NCI-H510A (cell line): ENCODE measurements at regions not wholly inside any gene's neighbourhood (a gene's known extent, or its start where the extent isn't known, plus 50 kb on each side); places are given as distances from the start of the nearest gene placed in this dataset.
"Not testable (repeated sequence)": the region's sequence is repeated elsewhere in the genome, so short reads cannot be mapped to it uniquely, and the experiment has no call there.

Experiments
- DNase-seq: peaks from one replicate; lab custom pipeline; 2025; lab: John Stamatoyannopoulos, UW

DNA sequence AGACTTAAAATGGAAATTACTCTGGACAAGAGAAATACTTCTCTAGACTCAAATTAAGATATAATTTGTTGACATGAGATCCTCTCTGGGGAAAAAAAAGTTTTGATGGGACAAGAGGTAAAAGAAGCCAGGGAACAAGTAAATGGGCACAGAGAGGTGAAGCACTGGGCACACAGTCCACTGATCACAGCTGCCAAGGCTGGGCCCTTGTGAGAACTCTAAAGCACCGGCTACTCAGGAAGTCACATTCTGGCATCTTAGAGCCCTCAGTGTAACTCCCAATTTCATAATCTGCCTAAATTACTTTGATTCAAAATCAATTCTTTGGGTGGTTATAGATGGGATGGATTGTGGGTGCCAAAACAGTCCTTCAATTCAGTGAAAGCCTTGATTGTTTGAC is 123.2 kb upstream of the CACNA2D1 start:
- DNase-seq: no peak

DNA sequence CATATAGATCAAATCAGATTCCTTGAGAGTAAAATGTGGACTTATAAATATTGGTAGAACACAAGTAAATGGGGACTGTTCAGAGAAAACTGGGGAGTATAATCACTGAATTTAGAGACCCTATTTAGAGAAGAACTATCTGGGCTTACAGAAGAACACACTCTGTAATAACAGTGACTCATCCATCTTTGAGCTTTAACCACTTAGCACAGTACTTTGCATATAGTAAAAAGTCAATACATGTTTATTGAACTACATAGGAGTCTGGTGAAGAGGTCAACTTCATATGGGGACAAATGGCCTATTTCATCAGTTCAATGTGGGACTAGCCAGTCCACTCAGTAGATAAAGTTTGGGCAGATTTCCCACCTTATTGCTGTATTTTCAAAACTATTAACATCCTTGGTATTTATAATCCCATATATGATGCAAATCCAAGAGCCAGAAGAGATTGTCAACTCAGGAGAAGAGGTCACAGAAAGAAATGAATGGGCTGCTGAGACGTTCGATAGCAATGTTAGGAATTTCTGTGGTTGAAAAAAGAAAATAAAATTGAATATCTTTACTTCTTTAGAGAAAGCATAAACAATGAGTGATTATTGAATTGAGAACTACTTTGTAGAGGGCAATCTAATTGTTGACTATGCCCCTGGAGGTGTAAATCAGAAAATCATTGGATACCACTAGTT is 119.3 kb upstream of the CACNA2D1 start:
- DNase-seq: no peak

DNA sequence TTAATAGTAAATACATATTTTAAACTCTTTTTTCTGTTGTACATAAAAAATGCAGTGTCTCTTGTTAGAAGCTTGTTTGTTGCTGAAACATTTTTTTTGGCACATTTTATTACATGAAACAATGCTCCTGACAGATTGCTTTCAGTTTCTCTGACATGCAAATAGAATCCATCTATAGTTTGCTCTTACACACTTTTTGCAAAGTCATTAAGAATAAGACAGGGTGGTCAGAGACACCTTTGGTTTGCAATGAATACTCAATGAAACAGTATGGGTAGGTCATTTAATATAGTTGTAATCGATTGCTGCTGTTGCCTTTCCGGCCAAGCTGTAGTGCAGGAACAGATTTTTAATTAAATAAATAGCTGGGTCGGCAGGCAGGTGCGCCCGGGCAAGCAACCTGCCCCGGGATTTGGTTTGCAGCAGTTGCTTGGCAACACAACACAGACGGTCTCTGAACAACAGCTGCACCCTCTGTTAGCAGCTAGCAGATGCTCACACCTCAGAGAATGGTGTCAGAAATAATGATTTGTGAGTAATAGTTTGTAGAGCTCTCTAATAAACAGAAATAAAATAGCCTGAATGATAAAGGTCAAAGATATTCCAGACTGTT is 115.7 kb upstream of the CACNA2D1 start:
- DNase-seq: peak; percentile 65

DNA sequence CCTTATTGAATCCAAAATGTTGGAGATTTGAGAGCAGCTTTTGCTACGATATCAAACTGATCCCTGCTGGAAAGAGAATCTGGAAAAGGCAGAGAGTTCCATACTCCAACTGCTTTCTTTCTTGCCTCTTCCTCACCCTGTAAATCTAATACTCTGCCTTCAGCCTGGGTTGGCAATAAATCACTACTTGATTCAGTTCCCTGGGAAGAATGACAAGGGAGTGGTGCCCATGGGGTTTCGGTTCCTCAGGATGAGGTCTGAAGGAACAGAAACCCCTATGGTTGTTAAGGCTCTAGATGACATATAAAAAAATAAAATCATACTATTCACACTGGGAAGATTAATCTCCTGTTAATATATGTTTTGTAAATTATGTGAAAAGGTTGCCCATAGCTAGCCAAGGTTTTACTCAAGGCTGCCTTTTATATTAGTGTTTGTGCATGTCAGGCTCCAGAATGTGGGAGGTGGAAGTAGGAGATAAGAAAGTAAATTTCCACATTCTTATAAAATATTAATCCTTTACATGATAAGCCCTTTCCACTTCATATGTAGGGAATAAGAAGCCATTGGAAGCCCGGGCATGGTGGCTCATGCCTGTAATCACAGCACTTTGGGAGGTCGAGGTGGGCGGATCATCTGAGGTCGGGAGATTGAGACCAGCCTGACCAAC is 106.2 kb upstream of the CACNA2D1 start:
- DNase-seq: no peak

DNA sequence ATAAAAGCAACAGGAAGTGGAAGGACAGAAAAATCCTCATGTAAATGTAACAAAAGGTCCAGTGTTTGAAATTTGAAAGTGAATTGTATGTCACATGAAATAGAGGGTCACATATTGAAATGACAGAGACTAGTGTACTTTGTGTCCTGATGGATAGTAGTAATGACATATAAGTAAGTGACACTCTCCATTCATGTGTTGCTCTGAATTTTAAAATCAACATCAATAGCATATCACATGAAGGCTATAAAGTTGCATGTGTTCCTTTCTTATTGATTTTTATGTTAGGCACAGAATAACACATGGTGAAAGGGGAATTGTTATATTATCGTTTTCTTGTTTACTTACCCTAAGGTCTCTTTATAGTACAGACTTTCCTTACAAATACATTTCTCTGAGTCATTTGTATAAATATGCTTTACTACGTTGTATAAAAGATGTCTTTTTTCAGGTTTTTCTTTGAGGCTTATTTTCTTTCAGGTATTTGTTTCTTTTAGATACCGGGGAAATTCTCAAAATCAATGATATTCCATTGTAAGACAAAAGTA is 104.6 kb upstream of the CACNA2D1 start:
- DNase-seq: no peak

DNA sequence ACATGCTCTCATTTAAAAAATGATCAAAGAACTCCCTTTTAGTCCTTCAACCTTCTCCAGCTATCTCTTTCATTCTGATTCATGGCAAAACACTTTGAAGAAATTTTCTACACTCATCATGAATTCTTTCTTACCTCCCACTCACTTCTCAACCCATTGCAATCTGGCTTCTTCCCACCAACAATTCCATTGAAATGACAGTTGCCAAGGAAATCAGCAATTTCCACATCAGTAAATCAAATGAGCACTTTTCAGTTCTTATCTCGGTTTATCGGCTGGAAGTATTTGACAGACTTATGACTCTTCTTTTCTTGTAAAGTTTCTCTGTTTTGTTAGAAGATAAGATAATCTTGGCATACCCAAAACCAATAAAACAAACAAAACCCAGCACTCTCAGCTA is 99.1 kb upstream of the CACNA2D1 start:
- no peak for DNase-seq

DNA sequence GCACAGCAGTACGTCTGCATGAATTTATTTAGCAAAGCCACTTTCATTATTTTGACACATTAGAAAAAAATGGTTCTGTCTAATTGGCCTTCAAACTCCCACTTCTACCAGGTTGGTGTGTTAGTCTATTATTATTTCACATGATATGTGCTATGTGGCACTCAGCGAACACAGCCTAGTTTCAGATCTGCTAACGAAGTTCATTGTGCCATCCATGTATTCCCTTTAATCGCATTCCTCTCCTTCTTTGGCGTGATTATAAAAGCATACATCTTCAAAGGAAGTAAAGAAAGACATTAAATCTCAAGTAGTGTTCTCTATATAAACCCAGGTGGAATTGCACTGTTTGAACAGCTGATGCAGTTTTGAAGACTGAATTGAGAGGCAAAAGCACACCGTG is 96.4 kb upstream of the CACNA2D1 start:
- peak; percentile 2 for DNase-seq

DNA sequence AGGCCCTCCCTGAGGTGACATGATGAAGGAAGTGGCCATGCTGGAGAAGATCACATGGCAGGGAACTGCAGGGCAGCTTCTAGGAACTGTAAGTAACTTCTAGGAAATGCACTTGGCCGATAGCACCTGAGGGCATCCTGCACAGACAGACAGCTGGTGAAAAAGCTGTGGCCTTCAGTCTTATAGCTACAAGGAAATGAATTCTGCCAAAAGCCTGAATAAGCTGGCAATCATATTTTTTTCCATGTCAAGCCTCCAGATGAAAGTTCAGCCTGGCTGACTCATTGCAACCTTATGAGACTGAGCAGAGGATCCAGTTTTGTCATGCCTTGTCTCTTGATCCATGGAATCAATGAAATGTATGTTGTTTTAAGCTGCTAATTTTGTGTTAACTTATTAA is 91.1 kb upstream of the CACNA2D1 start:
- no peak for DNase-seq

DNA sequence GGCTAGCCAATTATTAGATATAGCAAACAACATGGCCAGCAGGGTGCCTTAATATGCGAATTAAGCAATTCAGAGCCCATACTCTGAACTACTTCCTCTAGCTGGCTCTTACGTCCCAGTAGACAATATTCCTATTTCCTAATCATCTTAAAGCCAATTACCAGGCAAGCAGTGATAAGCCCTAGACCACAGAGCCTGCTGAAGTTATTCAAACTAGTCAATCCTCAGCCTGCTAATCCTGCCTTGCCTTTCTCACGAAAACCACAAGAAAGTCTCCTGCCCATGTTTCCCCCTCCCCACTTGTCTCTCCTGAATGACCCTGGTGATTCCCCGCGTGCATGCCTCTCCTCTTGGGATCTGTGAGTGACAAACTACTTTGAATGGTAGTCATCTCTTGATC is 86.8 kb upstream of the CACNA2D1 start:
- DNase-seq: no peak

DNA sequence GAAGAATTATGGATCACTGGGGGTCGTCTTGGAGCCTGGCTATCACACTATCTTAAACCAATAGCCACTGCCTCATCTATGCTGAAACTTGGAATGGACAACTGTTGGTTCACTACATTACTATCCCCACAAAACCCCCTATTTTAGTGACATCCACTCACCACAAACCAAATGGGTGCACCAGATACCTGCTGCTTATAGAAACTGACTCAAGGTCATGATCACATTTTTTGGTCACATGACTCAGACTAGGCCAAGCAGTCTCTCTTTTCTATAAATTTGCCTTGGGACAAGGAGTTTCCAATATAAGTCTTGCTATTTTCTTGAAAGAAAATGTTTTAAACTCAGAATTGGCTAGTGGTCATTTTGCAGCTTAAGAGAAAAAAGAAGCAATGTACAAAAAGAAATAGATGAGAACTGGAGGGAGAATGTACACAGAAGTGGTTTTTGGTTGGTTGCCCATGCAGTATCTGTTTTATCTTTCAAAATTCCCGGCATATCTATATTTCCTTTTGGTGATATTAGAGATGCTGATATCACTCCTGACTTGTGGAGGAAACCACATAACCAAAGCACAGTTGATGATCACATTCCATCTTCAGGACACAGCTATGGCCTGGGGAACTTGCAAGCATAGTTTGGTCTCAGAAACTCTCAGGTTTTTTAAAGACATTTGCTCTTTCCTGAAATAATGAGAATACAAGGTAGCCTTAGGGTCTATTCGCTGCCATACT is 85.2 kb upstream of the CACNA2D1 start:
- DNase-seq: no peak

DNA sequence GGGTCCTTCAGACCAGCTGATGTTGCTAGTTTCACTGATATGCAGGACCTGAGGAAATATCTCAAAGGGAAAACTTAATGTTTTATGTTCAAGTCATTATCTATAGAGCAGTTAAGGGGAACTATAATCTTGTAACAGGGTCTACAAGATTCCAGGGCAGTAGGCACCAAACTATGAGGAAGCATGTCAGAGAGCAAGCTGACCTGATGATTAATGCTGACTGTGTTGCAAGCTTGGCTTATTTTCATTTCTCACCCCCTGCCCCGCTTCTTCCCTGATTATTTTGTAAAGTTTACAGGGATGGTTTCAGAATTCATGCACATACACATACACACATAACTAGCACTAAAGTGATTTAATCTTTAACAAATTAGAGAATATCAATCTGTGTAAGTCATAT is 84.3 kb upstream of the CACNA2D1 start:
- no peak for DNase-seq

DNA sequence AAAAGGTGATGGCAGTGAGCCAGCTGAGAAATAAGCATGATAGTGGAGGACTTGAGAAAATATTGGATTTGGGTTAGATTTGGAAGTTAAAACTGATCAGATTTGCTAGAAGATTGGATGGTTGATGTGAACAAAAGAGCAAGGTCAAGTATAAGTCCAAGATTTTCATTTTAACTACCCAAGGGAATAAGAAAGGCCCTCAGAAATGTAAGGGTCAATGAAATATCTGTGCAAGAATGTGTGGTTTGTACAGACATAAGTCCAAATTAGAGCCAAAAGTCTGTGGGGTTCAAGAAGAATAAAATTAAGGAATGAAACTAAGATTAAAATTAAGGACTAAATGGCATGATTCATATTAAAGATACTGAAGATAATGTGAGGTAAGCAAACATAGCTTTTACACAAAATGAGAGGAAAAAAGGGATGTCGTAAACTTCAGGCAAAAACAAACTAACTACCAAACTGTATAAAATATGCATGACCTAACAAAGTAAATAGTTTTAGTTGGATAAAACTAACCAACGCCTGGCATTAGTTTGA is 78.4 kb upstream of the CACNA2D1 start:
- DNase-seq: no peak

DNA sequence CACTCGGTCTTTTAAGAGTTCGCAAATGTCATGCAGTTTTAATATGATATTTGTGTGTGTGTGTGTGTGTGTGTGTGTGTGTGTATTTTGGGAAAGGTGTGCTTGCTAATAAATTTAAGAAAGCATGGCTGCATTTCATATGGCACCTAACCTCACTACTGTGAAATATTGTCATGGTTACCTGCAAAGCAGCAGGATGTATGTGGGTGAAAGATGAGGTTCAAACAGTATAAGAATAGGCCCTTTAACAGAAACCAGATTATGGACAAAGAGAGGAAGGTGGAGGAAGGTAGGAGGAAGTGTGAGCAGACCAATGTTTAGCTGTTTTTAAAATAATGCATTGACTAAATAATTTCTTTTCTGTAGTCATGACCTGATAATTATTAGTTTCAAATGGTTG is 73.5 kb upstream of the CACNA2D1 start:
- DNase-seq: no peak

DNA sequence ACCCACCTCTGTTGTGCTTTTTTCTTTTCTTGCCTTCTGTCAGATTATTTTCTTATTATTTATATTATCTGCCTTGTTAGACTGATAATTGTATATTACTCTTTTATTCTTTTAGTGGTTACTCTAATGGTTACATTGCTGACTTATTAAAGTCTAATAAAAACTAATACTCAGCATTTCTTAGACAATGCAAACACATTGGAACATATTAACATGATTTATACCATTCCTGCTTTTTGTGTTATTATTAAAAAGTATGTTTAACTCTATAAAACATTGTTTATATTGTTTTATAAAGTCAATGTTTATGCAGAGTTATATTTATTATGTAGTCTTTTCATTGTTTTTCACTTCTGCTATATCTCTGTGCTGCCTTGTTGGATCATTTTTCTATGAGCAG is 68.0 kb upstream of the CACNA2D1 start:
- no peak for DNase-seq

DNA sequence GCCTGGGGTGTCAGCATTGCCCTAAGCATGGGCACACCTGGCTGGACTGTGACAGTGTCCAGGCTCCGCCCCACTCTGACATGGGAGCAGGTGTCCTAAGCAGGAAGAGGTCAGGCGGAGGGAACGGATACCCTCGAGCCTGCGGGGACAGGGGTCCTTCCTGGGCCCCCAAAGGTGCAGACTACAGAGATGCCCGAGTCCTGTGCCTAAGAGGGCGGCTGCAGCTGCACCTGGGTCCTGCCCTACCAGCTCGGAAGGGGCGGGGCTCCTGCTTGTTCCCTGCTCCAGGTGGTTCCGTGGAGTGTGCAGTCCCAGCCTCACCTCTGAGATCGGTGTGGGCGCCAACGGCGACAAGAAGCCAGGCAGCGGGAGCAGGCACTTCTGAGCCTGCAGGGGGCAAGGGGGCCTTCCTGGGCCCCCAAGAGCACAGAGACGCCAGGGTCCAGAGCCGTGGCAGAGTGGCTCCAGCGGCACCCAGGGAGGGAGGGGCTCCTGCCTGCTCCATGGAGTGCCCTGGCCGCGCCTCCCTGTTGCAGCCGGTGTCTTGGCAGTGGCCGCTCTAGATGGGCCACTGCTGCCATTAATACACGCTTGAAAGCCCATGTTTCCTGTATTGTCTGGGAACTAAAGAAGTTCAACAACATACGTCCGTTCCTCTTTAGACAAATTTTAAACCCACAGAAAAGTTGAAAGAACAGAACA is 64.5 kb upstream of the CACNA2D1 start:
- peak; percentile 77 for DNase-seq

DNA sequence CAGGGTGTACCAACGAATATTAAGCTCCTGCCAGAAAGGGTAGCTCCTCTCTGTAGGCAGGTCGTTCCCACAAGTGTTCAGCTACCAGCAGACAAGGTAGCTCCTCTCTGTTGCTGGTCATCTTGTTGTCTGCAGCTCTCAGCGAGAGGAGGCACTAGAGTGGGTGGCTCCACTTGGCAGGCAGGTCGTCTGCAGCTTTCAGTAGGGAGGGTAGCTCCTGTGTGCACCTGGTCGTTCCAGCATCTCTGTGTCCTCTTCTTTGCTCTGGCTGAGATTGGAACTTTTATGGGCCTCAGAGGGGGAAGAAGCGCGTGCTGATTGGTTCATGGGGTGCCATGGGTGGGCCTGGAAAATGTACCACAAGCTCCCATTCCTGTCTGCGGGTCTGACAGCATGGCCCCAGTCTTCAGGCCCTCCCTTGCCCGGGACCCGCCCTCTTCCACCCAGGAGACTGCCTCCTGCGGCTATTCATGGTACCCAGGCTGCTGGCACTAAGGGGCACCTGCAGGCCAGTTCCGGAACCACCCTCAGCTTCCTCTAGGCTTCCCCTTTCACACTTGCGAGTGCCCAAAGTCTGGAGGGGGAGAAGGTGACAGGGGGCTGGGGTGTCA is 63.9 kb upstream of the CACNA2D1 start:
- DNase-seq: peak; percentile 89

DNA sequence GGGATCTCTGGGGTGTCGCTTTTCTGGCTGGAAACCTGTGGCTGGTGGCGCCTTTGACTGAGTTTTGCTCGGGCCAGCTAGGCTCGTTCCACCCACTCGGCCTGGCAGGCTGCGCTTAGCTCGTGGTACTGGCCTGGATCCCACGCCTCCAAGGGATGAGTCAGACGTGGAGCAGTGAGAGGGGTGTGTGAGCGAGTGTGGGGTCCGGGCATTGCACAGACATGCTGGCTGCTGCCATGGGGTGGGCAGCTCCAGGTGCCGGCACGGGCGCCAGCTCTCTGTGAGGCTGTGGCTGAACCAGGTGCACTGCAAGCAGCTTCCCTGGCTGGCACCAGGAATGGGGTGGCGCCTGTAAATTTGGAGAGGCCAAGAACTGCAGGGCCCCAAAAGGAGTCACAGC is 63.1 kb upstream of the CACNA2D1 start:
- no peak for DNase-seq

DNA sequence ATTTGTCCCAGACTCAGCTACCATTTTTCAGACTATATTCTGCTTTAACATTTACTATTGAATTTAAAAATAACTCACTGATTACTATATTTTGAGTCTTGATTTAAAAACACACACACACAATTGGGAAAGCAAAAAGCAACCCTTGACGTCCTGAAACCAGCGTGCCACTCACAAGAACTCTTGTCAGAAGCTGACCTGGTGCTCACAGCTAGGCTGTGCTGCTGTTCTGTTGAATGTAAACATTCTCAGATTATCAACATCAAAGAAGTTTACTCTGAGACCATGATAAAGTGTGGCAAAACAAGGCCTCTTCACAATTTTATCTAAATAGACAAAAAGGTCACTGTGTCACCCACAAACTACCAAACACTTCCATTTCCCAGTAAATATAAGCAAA is 62.6 kb upstream of the CACNA2D1 start:
- no peak for DNase-seq

DNA sequence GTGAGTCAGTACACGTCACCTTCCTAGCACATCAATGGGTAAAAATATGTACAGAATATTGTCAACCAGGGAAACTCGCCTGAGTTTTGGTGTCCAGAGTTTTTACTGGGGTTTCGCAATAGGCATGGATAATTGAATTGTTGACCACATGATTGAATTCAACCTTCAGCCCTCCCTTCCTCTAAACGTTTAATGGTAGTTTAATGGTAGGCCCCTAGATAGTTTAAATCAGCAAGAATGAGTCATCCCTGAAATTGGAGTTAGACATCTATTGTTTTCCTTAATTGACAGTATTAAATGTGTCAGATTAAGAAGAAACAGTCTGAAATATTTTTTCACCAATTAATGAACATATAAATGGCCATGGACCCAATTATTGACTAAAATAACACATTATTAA is 57.8 kb upstream of the CACNA2D1 start:
- no peak for DNase-seq

DNA sequence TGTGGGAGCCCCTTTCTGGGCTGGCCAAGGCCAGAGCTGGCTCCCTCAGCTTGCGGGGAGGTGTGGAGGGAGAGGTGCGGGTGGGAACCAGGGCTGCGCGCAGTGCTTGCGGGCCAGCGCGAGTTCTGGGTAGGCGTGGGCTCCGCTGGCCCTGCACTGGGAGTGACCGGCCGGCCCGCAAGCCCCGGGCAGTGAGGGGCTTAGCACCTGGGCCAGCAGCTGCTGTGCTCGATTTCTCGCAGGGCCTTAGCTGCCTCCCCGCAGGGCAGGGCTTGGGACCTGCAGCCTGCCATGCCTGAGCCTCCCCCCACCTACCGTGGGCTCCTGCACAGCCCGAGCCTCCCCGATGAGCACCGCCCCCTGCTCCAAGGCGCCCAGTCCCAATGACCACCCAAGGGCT is 56.0 kb upstream of the CACNA2D1 start:
- DNase-seq: not testable (repeated sequence)

DNA sequence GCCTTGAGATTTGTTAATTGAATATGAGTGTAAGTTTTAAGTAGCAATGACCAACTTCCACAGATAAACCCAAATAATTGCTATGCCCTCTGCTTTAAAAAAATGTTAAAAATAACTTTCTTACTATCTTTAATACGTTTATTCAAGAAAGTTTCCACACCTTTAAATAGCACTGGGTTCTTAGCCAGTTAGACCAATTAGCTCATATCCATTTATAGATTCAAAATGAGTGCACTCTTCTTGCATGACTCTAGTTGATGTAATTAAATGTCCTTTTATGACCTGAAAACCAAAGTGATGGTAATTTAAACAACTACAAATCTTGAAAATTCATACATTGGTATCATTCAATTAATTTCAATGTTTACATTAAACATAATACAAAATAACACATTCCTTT is 50.8 kb upstream of the CACNA2D1 start:
- no peak for DNase-seq
